GM19239 (cell line): ENCODE measurements at regions not wholly inside any gene's neighbourhood (a gene's known extent, or its start where the extent isn't known, plus 50 kb on each side); places are given as distances from the start of the nearest gene placed in this dataset.

Source experiments
- DNase-seq: peaks from one replicate; pipeline ENCODE4 v3.0.0; 2011; ENCODE audit warnings: low spot score; ENCODE audit not compliant: insufficient read length
- FAIRE-seq: peaks from 2 replicates; lab custom pipeline; 2011; peaks lifted over from hg19 to GRCh38; lab: Jason Lieb, UNC

DNA sequence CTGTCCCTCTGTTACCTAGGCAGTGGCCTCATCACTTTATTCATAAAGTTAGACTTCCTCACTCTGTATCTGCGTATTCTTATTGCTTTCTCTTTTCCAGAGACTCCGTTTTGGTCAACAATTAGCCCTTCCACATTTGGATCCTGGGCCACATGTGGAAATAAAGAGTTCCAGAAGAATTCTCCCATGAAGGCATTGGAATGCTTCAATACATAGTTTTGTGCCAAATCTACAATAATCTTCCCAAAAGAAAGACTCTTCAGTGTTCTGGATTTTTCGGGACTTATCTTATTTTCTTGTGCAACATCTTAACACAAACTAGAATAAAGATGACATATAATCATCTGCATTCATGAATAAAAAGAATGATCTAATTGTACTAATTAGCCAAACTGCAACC, 187.7 kb upstream of the BMP2 start:
- FAIRE-seq, result no peak
- DNase-seq, result no peak

DNA sequence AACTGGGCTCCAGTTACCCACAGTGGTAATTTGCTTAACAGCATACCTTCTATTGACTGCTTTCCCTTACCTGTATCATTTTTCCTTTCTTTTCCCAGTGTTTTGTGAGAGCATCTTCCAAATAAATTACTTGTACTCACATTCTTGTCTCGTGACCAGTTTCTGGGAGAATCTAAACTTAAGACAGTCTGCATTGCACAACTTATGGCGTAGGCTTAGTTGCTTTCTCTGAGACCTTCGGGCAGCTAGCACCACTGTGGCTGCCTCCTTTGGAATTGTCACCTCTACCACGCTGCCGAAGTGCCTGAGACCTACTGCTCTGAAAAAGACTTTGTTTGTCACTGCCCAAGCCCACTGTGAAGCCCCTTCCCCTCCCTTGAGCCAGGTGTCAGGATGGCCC, 188.1 kb upstream of the BMP2 start:
- no peak for FAIRE-seq

DNA sequence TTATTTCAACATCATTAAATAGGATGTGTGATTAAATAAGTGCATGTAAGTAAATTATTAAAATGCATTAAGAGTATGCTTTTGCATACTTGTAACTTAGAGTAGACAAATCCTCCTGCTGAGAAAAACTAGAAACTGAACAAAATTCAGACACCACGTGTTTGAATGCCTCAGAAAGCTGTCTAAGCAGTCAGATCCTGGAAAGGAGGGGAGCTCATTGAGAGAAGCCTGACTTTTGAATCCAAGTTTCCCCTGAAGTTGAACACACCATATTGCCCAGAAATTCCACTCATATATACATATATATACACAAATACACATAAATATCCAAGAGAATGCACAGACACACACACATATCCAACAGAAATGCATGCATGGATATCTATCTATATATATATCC, 190.0 kb upstream of the BMP2 start:
- FAIRE-seq (no peak), DNase-seq (no peak)

More for the DNA sequence above, 188.1 kb upstream of the BMP2 start:
- no peak for DNase-seq

DNA sequence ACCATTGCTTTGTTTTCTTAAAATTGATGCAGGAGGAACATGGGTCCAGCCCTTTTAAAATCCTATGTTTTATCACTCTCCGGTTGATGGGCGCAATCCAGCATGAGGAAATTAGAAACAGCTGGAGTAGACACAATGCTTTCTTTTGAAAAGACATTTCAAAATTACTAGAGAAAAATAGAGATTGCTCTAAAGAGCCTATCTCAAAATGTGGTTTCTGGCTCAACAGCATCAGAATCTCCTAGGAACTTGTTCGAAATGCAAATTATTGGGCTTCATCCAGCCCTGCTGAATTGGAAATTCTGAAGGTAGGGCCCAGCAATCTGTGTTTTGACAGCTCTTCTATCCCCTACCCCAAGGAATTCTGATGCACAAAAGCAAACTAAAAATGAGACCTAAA, 190.8 kb upstream of the BMP2 start:
- peak; percentile 53 for FAIRE-seq

DNA sequence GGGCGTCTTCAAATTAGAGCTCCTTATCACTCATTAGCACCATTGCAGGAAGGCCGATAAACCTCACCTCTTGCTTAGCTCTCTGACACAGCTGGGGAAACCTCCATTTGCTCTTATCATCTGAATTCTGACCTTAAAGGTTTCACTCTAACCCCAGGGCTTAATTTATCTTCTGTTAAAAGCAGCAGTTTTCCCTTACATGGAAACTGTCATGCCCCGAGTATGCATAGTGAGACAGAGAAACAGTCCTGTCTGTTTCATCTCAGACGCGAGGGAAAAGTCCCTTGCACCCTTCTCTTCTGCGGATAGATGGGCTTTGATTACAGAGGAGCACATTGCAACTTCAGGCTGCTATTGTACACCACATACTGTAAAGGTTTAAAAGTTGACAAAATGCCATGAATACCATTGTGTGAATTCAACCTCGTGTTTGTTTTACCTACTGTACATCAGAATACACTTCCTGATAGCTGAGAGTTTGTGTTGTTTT, 191.5 kb upstream of the BMP2 start:
- FAIRE-seq, result no peak
- no peak for DNase-seq

More for the DNA sequence above, 190.8 kb upstream of the BMP2 start:
- DNase-seq, result no peak

DNA sequence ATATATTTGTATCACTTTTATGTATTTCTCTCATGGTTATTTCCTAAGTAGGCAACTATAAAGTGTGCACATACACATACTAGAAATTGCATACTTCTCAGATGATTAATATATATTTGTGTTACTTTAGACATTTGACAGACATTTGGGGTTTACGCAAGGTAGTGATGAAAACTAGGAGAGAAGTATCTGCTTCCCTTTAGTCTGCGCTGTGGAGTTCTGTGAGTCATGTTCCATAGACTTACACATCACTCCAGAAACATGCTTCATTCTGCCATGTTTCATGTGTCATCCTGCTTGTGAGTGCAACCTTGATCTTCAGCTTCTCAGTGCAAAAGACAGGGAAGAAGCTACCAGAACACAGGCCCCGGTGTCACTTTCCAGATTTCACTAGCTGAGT, 200.7 kb upstream of the BMP2 start:
- FAIRE-seq (no peak), DNase-seq (no peak)

DNA sequence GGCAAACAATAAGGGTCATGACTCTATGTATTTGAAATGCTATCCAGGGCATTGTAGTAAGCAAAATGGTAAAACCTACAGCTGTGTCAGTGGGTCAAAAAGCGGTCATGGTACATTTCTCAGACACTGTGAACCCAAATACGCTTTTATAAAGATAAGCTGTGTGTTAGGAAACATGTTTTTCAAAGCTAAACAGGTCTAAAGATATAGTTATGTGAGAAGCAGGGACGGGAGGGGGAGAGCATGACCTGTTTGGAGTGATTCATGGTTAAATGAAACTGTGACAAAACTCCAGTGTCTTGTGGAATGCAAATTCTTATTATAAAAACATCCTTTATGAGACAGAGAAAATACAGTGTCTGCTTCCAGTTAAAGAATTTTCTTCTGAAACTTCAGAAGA, 205.4 kb upstream of the BMP2 start:
- no peak for DNase-seq
- FAIRE-seq, result no peak

DNA sequence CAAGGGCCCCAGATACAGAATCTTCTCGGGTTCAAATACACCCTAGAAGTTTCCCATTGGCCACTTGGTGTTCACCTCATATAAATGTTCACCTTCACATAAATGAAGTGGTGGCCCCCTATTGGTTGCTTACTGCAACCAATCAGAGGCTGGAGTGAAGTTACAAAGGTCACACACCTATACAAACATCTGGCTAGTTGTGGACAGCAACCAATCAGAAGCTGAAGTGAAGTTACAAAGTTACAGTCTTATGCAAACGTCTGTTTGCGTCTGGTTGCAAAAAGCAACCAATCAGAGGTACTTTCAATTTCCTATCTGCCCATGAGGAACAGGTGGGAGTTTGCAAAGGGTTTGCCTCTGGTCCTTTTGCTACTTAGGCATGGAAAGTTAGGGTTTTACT, 206.5 kb upstream of the BMP2 start:
- FAIRE-seq, result no peak
- no peak for DNase-seq

DNA sequence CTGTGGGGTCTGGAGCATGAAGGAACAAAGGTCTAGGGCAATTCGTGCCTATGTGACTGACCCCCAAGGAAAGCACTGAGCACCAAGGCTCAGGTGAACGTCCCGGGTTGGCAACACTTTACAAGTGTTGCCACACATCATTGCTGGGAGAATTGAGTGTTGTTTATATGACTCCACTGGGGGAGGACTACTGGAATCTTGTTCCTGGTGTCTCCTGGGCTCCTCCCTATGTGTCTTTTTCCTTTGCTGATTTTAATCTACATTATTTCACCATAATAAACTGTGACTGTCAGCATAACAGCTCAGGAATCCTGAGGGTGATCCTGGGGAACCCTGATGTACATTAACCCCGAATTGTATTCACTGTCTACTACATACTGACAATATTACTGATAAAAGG, 207.7 kb upstream of the BMP2 start:
- DNase-seq (no peak), FAIRE-seq (no peak)

DNA sequence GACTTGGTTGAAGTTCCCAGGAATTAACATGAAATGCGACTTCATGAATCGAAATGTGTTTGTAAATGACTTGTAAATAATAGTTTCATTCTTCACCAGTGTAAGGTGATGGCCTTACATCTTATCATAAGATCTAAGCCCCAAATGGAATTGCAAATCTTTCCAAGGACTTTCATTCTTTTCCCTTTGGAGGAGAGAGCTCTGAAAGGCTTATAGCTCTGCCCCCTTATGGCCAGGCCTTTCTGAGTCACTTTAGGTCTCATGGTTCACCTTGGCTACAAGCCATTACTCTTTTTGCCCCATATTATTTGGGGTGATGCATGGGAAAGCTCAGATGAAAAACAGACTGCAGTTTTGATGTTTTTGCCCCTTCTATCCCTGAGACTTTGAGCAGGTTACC, 209.1 kb upstream of the BMP2 start:
- FAIRE-seq (no peak), DNase-seq (no peak)

DNA sequence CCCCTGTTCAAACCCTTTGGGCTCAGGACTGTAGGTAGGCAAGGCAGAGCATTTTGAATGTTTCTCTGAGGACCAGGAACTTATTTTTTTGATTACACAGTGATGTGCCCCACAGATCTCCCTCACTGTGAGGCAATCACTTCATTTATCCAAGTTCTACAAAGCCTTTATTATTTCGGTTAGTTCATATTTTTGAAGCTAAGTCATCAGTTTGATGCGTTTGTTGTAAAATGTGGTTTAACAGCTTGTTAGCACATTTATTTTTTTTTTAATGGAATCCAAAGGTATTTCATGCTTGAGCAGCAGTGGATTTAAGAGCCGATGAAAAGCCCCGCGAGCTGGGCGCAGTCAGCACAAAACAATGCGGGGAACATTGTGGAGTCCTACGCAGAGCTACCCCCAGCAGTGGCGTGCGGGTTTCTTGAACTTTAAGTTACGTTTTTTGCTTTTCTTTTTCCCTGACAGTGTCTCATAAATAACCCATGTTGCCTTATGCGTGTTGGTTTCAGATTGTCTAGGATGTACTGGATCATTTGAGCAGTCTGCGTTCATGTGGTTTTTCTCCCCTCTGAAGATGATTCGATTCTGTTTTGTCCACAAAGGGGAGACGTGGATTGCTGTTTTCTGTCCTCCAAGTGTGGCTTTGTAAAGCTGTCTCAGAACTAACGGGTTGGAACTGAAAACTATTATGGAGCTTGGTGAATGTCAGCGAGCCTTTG, 233.6 kb upstream of the BMP2 start:
- no peak for FAIRE-seq
- DNase-seq, result no peak

DNA sequence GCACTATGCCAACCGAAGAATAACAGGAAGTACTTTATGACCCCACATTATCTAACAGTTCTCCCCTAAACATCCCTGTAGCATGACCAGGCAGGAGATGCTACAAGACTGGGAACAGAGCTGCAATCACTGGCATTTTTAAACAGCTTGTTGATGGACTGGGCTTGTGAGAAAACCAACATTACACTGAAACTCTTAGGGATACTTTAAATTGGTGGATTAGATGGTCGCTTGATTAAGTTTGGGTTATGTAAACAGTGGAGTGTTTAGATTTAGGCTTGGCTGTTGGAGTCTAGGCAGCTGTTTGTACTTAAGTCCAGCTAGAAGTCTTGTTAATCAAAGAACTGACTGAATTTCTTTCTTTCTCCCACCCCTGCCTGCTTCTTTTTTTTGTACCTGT, 234.1 kb upstream of the BMP2 start:
- FAIRE-seq, result no peak
- DNase-seq, result no peak

DNA sequence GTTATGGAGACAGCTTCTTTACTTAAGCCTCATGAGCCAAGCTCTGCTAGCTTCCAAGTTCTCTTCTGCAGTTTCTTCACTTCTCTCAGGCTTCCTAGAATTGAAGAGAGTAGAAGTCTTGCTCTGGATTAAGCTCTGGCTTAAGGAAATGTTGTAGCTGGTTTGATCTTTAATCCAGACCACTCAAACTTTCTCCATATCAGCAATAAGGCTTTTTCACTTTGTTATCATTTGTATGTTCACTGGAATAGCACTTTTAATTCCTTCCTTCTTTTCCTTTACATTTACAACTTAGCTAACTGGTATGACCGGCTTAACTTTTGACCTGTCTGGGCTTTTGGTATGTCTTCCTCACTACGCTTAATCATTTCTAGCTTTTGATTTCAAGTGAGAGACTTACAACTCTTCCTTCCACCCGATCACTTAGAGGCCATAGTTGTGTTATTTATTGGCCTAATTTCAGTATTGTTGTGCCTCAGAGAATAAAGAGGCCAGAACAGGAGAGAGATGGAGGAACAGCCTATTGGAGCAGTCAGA, 236.6 kb upstream of the BMP2 start:
- DNase-seq, result no peak
- FAIRE-seq, result no peak

DNA sequence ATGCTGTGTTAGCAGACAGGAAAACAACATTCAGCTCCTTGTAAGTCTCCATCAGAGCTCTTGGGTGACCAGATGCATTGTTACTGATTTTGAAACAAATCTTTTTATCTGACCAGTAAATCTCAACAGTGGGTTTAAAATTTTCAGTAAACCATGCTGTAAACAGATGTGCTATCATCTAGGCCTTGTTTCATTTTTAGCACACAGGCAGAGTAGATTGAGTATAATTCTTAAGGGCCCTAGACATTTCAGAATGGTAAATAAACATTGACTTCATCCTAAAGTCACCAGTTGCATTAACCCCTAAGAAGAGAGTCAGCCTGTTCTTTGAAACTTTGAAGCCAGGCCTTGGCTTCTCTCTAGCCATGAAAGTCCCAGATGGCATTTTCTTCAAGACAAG, 237.2 kb upstream of the BMP2 start:
- no peak for FAIRE-seq
- DNase-seq, result no peak

DNA sequence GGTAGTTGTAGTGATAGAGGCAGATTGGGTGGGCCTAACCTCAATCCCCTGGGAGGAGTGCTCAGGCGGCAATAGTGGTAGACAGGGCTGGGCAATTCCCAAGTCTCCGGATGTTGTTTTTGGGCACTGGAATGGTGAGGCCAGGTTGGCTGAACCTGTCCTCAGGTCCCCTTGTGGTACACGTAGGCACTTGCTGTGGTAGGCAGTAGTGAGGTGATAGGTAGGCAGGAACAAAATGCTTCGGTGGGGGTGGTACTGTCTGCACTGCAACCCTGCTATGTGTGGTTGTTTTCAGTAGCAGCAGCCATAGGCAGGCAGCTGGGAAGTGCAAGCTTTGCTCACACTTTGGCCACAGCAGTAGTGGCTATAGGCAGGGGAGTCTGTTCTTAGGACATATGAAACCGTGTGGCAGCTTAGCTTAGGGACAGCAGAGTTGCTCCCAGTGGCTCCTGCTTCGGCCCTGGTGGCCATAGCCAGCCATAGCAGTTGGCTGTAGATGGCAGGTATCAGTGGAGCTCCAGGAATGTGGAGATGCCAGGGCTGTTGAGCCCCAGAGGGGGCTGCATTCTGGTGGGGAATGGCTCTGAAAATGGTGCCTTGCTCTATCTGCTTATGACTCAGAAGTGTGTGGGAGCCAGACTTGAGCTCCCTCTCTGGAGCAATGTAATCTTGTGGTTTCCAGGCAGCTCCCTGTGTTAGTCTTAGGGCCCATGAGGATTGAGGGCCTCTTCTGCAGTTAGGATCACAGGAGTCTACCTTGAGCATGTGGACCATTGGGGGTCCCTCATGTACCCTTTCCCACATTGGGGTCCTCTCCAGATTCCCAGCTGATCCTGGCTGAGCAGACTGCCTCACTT, 241.8 kb upstream of the BMP2 start:
- no peak for FAIRE-seq
- DNase-seq, result no peak

DNA sequence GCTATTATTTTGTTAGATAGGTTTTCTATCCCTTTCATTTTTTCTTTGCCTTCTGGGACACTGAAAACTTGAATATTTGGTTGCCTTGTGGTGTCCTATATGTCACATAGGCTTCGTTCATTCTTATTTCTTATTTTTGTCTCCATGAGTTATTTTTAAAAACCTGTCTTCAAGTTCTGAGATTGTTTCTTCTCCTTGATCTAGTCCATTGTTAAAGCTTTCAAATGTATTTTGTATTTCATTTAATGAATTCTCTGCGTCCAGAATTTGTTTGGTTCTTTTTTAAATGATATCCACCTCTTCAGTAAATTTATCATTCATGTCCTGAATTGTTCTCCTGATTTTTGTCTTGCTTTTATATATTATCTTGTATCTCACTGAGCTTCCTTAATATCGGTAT, 243.2 kb upstream of the BMP2 start:
- no peak for FAIRE-seq

DNA sequence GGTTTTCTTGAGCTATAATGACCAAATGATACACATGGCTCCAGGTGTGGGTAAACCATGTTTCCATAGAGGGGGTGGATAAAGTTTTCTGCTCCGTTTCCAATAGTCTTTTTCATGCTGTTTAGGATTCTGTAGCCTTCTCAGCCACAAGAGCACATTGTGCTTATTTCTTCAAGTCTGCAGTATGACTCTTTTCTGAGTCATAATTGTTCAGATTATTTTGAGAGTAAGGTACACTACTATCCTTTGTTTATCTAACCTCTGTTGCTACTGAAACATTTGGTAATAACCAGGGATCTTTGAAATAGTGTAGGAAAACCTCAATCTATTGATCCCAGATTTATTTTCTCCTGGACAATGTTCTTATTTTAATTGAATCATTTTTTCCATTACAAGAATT, 247.9 kb upstream of the BMP2 start:
- FAIRE-seq (no peak), DNase-seq (no peak)

More for the DNA sequence above, 243.2 kb upstream of the BMP2 start:
- no peak for DNase-seq

DNA sequence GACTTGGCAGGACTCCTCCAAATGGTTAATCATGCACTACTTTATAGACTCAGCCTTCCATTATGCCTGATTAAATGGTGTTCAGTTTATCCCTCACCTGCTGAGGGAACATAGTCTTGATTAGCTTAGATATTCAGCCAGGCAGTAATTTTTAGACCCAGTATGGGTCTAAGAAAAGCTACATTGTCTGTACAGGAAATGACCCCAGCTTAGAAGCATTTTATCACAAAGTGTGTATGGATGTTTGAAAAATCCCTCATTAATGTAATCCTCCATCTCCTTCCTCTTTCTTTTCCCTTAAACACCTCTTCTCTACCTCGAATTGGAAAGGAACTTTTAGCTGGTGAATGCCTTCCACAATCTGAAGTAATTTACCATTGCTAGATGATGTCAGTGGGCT, 252.2 kb upstream of the BMP2 start:
- no peak for FAIRE-seq
- DNase-seq, result no peak

DNA sequence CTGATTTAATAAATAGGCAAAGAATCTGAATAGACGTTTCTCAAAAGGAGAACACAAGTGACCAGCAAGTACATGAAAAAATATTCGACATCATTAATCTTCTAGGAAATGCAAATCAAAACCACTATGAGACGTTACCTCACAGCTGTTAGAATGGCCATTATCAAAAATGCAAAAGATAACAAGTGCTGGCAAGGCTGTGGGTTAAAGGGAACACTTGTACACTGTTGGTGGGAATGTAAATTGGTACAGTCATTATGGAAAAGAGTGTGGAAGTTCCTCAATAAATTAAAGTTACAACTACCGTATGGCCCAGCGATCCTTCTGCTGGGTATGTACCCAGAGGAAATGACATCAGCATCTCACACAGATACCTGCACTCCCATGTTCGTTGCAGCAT, 253.9 kb upstream of the BMP2 start:
- FAIRE-seq (no peak), DNase-seq (no peak)

DNA sequence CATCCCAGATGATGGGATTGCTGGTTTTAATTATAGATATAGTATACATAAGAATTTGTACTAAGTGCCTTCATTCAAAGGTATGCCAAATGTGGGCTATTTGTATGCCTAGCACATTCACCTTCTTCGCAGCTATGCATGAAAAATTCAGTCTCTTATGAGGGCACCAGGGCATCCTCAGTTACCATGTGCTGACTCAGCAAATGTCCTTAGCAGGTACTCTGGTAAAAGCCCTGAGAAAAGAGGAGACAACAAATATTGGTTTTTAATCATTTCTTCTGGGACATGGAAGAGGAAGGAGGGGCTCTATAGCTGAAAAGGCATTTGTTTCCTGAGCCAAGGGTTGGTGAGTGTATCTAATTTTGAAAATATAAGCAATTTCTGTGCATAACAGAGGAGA, 258.1 kb upstream of the BMP2 start:
- DNase-seq, result no peak
- FAIRE-seq, result no peak

DNA sequence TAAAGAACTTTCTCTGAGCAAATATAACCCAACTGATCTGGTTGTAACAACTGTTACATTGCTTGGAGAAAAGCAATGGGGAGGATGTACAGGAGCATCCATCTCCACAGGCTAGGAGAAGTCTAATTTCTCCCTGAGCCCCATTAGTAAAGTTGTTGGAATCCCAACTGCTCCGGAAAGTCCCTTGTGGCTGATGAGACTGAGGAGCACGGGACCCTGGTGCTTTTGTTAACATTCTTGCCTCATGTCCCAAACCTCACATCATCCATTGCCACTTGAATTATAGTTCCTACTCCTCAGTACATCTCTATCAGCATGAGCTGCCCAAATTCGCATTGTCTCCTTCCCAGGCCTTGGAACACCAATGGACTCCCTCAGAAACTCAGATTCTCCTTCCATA, 260.6 kb upstream of the BMP2 start:
- DNase-seq (no peak), FAIRE-seq (no peak)
